Right hindlimb (tissue), 1 donor: ENCODE measurements at regions not wholly inside any gene's neighbourhood (a gene's known extent, or its start where the extent isn't known, plus 50 kb on each side); places are given as distances from the start of the nearest gene placed in this dataset.
A peak's percentile ranks its signal among the peaks of the same experiment; 100 is the strongest.

Experiments used
- DNase-seq: peaks from one replicate; pipeline ENCODE4 v3.0.0-alpha.2; 2018

- DNase-seq = no peak
Observed at GRCh38 chr1:82598812-82599211, 798.1 kb downstream of the ADGRL2 start.

- DNase-seq = no peak
Observed at GRCh38 chr1:82598337-82598736, 797.6 kb downstream of the ADGRL2 start.

- no peak for DNase-seq
Observed at GRCh38 chr1:82597649-82598048, 796.9 kb downstream of the ADGRL2 start.

- no peak for DNase-seq
Observed at GRCh38 chr1:82597141-82597540, 796.4 kb downstream of the ADGRL2 start.

- DNase-seq = no peak
Observed at GRCh38 chr1:82593561-82593960, 792.8 kb downstream of the ADGRL2 start.

GRCh38 chr1:82589588-82589987 is 788.9 kb downstream of the ADGRL2 start:
- DNase-seq = no peak

GRCh38 chr1:82587371-82587770 is 786.6 kb downstream of the ADGRL2 start:
- no peak for DNase-seq

GRCh38 chr1:82586473-82586872 is 785.7 kb downstream of the ADGRL2 start:
- DNase-seq = peak; percentile 87

- no peak for DNase-seq
Observed at GRCh38 chr1:82582347-82582746, 781.6 kb downstream of the ADGRL2 start.

GRCh38 chr1:82578086-82578726 is 777.5 kb downstream of the ADGRL2 start:
- DNase-seq = no peak

GRCh38 chr1:82567348-82567747 is 766.6 kb downstream of the ADGRL2 start:
- no peak for DNase-seq

- no peak for DNase-seq
Observed at GRCh38 chr1:82565546-82565945, 764.8 kb downstream of the ADGRL2 start.

GRCh38 chr1:82565146-82565545 is 764.4 kb downstream of the ADGRL2 start:
- no peak for DNase-seq

GRCh38 chr1:82564333-82564732 is 763.6 kb downstream of the ADGRL2 start:
- peak; percentile 55 for DNase-seq

- no peak for DNase-seq
Observed at GRCh38 chr1:82562448-82562847, 761.7 kb downstream of the ADGRL2 start.

GRCh38 chr1:82560566-82560965 is 759.8 kb downstream of the ADGRL2 start:
- DNase-seq = no peak

- no peak for DNase-seq
Observed at GRCh38 chr1:82555501-82555900, 754.8 kb downstream of the ADGRL2 start.

- DNase-seq = no peak
Observed at GRCh38 chr1:82549841-82550240, 749.1 kb downstream of the ADGRL2 start.

- DNase-seq = no peak
Observed at GRCh38 chr1:82542766-82543165, 742.0 kb downstream of the ADGRL2 start.

- no peak for DNase-seq
Observed at GRCh38 chr1:82542141-82542540, 741.4 kb downstream of the ADGRL2 start.

GRCh38 chr1:82540006-82540405 is 739.3 kb downstream of the ADGRL2 start:
- no peak for DNase-seq

GRCh38 chr1:82538876-82539275 is 738.1 kb downstream of the ADGRL2 start:
- DNase-seq = no peak

GRCh38 chr1:82534996-82535395 is 734.3 kb downstream of the ADGRL2 start:
- DNase-seq = no peak

GRCh38 chr1:82525378-82525777 is 724.6 kb downstream of the ADGRL2 start:
- DNase-seq = no peak

GRCh38 chr1:82520611-82521010 is 719.9 kb downstream of the ADGRL2 start:
- no peak for DNase-seq
